Stimulated activated CD4-positive, alpha-beta T cell treated with anti-CD3 and anti-CD28 coated beads, Interleukin-4, amount 100 ng/mL, for 24 hours (primary cell): ENCODE measurements at regions not wholly inside any gene's neighbourhood (a gene's known extent, or its start where the extent isn't known, plus 50 kb on each side); places are given as distances from the start of the nearest gene placed in this dataset.
"Not testable (repeated sequence)": the region's sequence is repeated elsewhere in the genome, so short reads cannot be mapped to it uniquely, and the experiment has no call there.

Experiments used
- DNase-seq: peaks from one replicate; pipeline ENCODE4 v3.0.0-alpha.2; 2020

- DNase-seq: no peak
Measured at GRCh38 chr2:133988316-133988891, 265.5 kb upstream of the MGAT5 start.

- no peak for DNase-seq
Measured at GRCh38 chr2:133991606-133992168, 262.2 kb upstream of the MGAT5 start.

- DNase-seq: no peak
Measured at GRCh38 chr2:133992454-133992853, 261.4 kb upstream of the MGAT5 start.

- no peak for DNase-seq
Measured at GRCh38 chr2:133993160-133993559, 260.7 kb upstream of the MGAT5 start.

DNA sequence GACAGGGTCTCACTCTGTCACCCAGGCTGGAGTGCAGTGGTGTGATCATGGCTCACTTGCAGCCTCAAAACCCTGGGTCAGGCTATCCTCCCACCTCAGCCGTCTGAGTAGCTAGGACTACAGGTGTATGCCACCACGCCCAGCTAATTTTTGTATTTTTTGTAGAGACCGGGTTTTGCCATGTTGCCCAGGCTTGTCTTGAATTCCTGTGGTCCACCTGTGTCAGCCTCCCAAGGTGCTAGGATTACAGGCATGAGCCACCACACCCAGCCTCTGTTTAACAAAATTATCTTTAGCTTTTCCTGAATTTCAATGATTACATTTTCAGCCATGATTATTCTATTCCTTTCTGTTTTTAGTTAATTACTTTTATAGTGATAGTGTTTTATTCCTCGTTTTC, 255.1 kb upstream of the MGAT5 start:
- not testable (repeated sequence) for DNase-seq

DNA sequence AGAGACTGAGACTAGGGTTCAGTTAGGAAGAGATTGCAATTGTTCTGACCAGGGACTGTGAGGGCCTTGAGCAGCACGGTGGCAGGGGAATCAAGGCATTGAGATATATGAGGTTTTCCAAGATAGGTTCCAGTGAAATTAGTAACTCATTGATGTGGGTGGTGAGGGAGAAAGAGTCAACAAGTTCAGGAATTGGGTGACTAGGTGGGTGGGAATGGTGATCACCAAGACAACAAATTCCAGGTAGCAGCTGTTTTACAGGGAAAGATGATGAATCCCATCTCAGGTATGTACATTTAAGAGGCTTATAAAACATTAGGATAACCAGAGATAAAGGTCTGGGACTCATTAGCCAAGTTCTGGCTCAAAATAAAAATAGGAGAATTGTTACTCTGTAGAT, 251.5 kb upstream of the MGAT5 start:
- DNase-seq: no peak

DNA sequence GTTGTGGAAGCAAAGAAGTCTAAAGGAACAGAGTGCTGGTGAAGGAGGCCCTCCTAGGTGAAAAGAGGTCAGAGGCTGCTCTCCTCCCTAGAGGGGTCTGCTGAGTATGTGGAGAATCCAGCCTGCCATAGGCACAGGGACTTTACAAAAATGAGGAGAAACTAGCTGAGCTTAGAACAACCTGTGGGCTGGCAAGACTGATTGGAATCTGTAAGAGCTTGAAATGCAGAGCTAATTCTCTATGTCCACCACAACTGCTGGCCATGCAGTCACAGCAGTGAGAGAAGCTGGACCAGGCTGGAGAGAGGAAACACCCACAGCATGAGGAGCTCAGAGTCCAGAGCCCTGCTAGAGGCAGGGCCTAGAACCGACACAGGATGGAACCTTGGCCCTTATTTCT, 251.0 kb upstream of the MGAT5 start:
- DNase-seq: no peak

DNA sequence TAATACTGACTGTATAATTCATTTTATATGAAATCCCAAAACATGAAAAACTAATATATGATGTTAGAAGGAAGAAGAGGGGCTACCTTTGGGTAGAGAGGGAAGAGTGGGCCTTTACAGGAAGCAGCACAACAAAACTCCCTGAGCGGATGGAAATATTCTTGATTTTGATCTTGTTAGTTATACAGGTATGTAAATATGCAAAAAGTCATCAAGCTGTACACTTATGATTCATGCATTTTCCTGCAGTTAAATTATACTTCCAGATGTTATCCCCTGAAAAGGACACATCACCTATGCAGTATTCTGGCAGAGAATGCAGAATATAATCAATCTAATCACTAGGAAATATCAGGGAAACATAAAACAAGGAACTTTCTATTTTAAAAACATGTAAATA, 249.4 kb upstream of the MGAT5 start:
- no peak for DNase-seq

DNA sequence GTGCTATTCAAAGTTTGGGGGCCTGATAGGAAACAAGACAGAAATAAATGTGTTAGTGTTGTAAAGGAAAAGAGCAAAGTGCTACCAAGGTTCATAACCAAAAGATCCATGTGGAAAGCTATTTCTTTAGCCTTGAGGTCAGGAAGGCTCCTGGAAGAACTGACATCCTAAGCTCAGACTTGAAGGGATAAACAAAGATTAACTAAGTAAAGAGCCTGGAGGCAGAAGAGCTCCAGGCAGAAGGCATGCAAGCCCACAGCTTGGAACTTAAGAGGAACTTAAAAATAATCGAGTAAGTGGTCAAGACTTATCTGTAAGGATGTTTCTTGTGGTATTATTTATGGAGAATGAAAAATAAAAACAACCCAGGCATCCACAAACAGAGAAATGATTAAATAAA, 245.0 kb upstream of the MGAT5 start:
- no peak for DNase-seq

DNA sequence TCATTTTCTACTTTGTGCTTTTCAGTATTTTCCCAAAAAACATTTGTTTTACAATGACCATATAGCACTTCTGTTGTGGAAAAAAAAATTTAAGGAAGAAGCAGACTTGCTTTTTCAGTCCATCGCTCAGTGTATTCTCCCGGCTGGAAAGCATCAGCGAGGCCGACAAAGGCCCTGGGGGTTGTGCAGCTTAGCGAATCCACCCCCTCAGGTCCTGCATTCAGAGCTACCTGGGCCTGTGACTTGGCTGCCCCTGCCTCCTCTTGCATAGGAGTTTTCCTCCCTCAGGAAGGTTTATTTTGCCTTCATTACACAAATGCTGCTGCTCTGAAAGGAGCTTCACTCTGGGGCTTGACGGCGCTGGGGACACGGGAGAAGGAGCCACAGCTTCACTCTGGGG, 244.4 kb upstream of the MGAT5 start:
- DNase-seq: no peak

DNA sequence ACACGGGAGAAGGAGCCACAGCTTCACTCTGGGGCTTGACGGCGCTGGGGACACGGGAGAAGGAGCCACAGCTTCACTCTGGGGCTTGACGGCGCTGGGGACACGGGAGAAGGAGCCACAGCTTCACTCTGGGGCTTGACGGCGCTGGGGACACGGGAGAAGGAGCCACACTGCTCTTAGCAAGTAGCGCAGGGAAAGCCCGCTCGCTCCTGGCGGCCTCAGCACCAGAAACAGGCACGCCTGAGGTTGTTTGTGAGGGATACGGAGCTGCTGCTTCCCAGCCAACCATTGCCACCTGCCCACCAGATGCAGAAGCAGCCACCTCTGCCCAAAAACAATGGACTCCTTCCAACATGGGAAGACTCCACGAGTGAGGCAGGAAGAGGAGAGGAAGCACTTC, 244.0 kb upstream of the MGAT5 start:
- DNase-seq: not testable (repeated sequence)

DNA sequence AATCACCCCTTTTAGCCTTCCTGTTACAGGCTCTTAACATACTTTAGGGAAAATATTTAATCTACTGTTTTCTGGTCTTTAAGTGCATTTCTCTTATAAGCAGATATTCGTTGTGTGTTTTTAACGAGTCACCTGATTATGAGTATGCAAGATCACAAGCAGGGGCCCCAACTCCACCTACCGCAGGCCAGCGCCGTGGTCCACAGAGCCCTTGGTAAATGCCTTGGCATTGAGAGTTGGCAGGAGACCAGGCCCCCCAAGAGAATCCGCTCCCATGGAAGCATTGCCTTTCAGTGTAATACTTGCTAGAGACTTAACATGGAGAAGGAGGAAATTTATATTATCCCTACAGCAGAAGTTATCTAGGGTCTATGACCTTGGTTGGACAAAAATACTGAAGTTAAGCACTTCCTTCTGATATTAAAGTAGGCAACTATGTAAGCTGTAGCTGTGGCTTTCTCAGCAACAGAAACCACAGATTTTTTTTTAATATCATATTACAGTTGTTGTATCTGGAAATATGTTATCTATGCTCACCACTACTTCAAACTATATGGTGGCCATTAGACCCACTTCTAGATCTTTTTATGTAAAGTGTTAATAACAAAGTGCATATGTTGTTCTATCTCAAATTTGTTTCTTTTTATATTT, 241.8 kb upstream of the MGAT5 start:
- no peak for DNase-seq

DNA sequence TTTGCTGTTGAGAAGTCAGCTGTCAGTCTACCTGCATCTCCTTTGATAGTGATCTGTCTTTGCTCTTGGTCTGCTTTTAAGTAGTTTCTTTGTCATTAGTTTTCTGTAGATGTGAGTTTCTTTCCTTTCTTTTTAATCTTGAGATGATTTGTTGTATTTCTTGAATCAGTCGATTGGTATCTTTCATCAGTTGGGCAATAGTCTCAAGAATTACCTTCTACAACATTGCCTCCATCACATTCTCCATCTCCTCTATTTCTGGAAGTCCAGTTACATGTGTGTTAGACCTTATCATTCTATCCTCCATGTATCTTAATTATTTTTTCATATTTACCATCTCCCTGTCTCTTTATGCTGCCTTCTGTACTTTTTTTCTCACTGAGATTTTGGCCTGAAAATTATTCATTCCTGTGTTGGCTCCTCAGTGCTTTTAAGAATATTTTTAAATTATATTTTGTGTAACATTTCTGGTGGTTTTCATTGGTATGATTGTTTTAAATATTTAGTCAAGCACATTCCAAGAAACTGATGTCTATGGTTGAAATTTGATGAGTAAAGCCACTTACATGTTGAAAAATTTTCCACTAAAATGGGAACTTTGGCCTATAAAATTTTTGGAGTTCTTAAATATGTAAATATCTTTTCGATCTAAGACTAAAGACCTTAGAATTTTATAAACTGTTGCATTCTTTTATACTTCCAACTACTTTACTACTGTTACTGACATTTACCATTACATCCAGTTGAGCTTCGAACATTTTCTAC, 239.5 kb upstream of the MGAT5 start:
- no peak for DNase-seq

DNA sequence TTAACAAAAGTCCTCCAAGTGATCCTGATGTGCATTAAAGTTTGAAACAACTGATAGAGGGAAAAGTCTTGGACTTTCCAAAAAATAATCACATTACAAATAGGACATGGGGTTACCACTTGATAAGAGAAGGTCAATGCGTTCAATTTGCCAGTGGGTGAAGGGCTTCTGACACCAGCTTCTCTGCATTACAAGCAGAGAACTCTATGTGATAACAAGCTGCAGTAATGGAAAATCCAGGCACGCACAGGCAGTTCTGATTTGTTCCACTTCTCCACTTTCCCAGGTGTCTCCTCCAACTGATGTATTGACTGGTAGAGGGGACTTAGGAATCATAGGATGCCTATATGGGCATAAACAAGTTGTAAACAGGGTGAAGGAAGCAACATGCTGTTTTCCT, 234.0 kb upstream of the MGAT5 start:
- no peak for DNase-seq

GRCh38 chr2:134020608-134021007, 233.3 kb upstream of the MGAT5 start:
- no peak for DNase-seq

- no peak for DNase-seq
Measured at GRCh38 chr2:134021830-134022524, 231.9 kb upstream of the MGAT5 start.

DNA sequence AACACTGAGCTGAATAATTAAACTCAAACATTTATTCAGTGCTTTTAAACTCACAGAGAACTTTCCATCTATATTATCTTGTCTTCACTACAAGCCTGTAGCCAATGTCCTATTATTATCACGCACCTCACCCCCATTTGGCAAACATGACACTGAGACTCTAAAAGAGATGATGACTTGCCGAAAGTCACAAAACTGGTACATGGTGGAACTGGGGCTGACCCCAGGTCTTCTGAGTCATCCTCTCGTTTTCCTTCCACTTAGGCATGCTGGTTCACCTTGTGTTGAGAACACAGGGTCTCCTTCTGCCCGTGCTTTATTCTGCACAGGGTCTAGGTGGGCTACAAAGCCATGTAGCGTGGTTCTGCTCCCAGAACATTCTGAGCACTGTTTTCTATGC, 230.0 kb upstream of the MGAT5 start:
- DNase-seq: no peak

DNA sequence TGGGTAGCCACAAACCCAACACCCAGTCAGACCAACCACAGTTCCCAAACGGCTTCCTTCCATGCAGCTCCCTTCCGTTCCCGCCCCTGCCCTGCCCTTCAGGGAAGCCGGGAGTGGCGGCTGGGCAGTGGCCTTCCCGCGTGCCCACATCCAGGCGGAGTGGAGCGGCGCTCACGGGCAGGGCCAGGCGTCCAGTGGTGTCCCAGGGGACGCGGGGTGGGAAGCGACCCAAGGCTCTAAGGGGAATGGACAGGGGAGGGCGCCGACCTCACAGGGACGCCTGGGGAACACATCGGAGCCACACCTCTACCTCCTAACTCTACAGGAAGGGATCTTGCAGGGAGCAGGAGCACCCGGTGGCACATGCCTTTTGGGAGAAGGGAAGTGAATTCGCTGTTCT, 225.9 kb upstream of the MGAT5 start:
- no peak for DNase-seq

GRCh38 chr2:134029418-134029817, 224.5 kb upstream of the MGAT5 start:
- no peak for DNase-seq

DNA sequence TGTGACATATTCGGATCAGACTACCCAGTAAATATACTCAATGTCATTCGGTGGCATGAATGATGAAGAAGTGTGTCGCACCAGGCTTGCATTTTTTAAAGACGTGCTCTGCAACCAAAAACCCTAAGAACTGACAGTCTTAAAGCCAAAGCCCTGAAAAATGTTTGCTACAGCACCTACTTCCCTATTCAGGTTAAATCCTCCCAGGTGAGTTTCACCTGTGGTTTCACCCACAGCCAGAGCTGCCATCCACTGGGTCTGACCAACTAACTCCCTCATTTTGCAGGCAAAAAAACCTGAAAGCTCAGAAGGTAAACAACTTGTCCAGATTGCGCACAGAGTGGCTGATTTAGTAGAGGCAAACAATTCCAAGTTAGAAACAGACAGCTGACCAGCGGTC, 222.3 kb upstream of the MGAT5 start:
- no peak for DNase-seq

GRCh38 chr2:134035605-134036370, 218.1 kb upstream of the MGAT5 start:
- no peak for DNase-seq

GRCh38 chr2:134039912-134040581, 213.8 kb upstream of the MGAT5 start:
- no peak for DNase-seq
